B cell (primary cell): ENCODE measurements at regions not wholly inside any gene's neighbourhood (a gene's known extent, or its start where the extent isn't known, plus 50 kb on each side); places are given as distances from the start of the nearest gene placed in this dataset.

Source experiments
- ATAC-seq: fragments of 200-7000 bp; cut with Tn5 transposase; one replicate; pipeline ENCODE4 v1.10.0; 2021; ENCODE audit warnings: low read depth, mild to moderate bottlenecking, moderate number of reproducible peaks, moderate library complexity
- CTCF ChIA-PET: fragments of 350-600 bp; sonication (Branson Sonifier 250); formaldehyde crosslinking; loops from one replicate; lab custom pipeline; 2021; ENCODE audit warnings: antibody characterized with exemption, inconsistent platforms; lab: Charles Lee
- POLR2A ChIA-PET: fragments of 350-600 bp; sonication (Branson Sonifier 250); formaldehyde crosslinking; loops from one replicate; lab custom pipeline; 2021; ENCODE audit warnings: antibody characterized with exemption; lab: Charles Lee
- DNase-seq: peaks from one replicate; pipeline ENCODE4 v3.0.0; 2013
- H2AFZ ChIP-seq: 2 replicates; pipeline ENCODE4 v1.6.1; 2012; ENCODE audit warnings: mild to moderate bottlenecking, low read depth, low read length; ENCODE audit not compliant: insufficient read depth, poor library complexity, severe bottlenecking
- H3K27ac ChIP-seq, 2 donors: 1 replicate in 1 of 2; 2 replicates in 1 of 2; pipeline ENCODE4 v1.5.1; 2012 to 2013; ENCODE audit warnings: low read length in 2 of 2, mild to moderate bottlenecking in 2 of 2, moderate library complexity in 1 of 2
- H3K27me3 ChIP-seq, 4 experiments: fragments of 200-600 bp in 1 of 4; sonication (generic) in 1 of 4; replicated peaks in 1 of 4; 1 replicate in 2 of 4; 2 replicates in 2 of 4; pipeline versions ENCODE4 v1.6.1 to v1.7.0; 2013 to 2016; ENCODE audit warnings: low read length in 3 of 4, mild to moderate bottlenecking in 2 of 4, mixed read lengths in 1 of 4, moderate library complexity in 1 of 4; ENCODE audit not compliant: insufficient read depth in 4 of 4, control insufficient read depth in 3 of 4; ENCODE audit errors: control extremely low read depth in 1 of 4
- H3K36me3 ChIP-seq, 2 experiments: replicated peaks in 1 of 2; 1 replicate in 1 of 2; 2 replicates in 1 of 2; pipeline versions ENCODE4 v1.6.1 to v1.7.1; 2013; ENCODE audit warnings: low read length in 1 of 2; ENCODE audit not compliant: insufficient read depth in 2 of 2, control insufficient read depth in 1 of 2; ENCODE audit errors: control extremely low read depth in 1 of 2, extremely low read depth in 1 of 2
- H3K4me1 ChIP-seq, 2 donors: fragments of 200-600 bp in 1 of 2; sonication (generic) in 1 of 2; 1 replicate in 1 of 2; 2 replicates in 1 of 2; pipeline versions ENCODE4 v1.5.1 to v1.6.1; 2013 to 2017; ENCODE audit warnings: low read length in 2 of 2; ENCODE audit not compliant: control insufficient read depth in 2 of 2, insufficient read depth in 2 of 2
- H3K4me2 ChIP-seq: replicated peaks from 2 replicates; pipeline ENCODE3; 2012; ENCODE audit warnings: mild to moderate bottlenecking, low read depth, low read length; ENCODE audit not compliant: poor library complexity, severe bottlenecking
- H3K4me3 ChIP-seq, 5 experiments: fragments of 200-600 bp in 1 of 5; sonication (generic) in 1 of 5; 1 replicate in 3 of 5; 2 replicates in 2 of 5; pipeline versions ENCODE4 v1.5.1 to v1.7.0; 2011 to 2016; ENCODE audit warnings: low read length in 4 of 5, mild to moderate bottlenecking in 4 of 5, low read depth in 2 of 5, control low read depth in 1 of 5, moderate library complexity in 1 of 5; ENCODE audit not compliant: insufficient read depth in 1 of 5; ENCODE audit errors: control extremely low read depth in 1 of 5, extremely low read depth in 1 of 5
- H3K79me2 ChIP-seq: fragments of 200-600 bp; sonication (generic); one replicate; pipeline ENCODE4 v1.6.0; 2016; ENCODE audit warnings: low read length; ENCODE audit not compliant: control insufficient read depth, insufficient read depth
- H3K9ac ChIP-seq: fragments of 200-600 bp; sonication (generic); 2 replicates; pipeline ENCODE4 v1.6.1; 2017; ENCODE audit warnings: mild to moderate bottlenecking, low read length, moderate library complexity
- H3K9me3 ChIP-seq, 3 donors: one replicate each; pipeline versions ENCODE4 v1.6.1 to v1.7.1; 2013; ENCODE audit warnings: low read length in 2 of 3; ENCODE audit not compliant: control insufficient read depth in 2 of 3, insufficient read depth in 1 of 3; ENCODE audit errors: control extremely low read depth in 1 of 3
- H4K20me1 ChIP-seq: 2 replicates; pipeline ENCODE4 v1.6.0; 2012; ENCODE audit warnings: mild to moderate bottlenecking, low read length; ENCODE audit not compliant: insufficient read depth, control insufficient read depth, poor library complexity, severe bottlenecking
- H3K27ac Mint-ChIP-seq: one replicate; pipeline ENCODE4 v1.8.0; 2021; ENCODE audit warnings: mixed read lengths
- H3K27me3 Mint-ChIP-seq: one replicate; pipeline ENCODE4 v1.8.0; 2021; ENCODE audit warnings: mixed read lengths
- H3K4me1 Mint-ChIP-seq: one replicate; pipeline ENCODE4 v1.8.0; 2021; ENCODE audit warnings: mixed read lengths
- H3K4me3 Mint-ChIP-seq: one replicate; pipeline ENCODE4 v1.8.0; 2021; ENCODE audit warnings: mixed read lengths
- H3K9me3 Mint-ChIP-seq: one replicate; pipeline ENCODE4 v1.8.0; 2022; ENCODE audit warnings: mixed read lengths; ENCODE audit not compliant: insufficient read depth
- EZH2 ChIP-seq: IDR thresholded peaks from 2 replicates; pipeline ENCODE4 v1.6.1; 2012; ENCODE audit warnings: borderline replicate concordance, low read depth, mild to moderate bottlenecking, moderate library complexity, low read length; ENCODE audit not compliant: insufficient read depth, poor library complexity, severe bottlenecking
- WGBS: methylation state at CpG from one replicate; pipeline ENCODE4 v1.1.5; 2013; ENCODE audit warnings: missing lambda C conversion rate; ENCODE audit not compliant: insufficient coverage; 5-methylcytosine and 5-hydroxymethylcytosine counted together
- intact Hi-C: fragments of 100-400 bp; cut with micrococcal nuclease; formaldehyde crosslinking; loops from one replicate; pipeline ENCODE4 v1.10.0; 2022
- TF ChIP-seq, protein P1 (sequence below): fragments of 200-600 bp; IDR thresholded peaks from one replicate; pipeline ENCODE4 v1.8.0; 2022; ENCODE audit warnings: antibody characterized with exemption, mild to moderate bottlenecking

DNA sequence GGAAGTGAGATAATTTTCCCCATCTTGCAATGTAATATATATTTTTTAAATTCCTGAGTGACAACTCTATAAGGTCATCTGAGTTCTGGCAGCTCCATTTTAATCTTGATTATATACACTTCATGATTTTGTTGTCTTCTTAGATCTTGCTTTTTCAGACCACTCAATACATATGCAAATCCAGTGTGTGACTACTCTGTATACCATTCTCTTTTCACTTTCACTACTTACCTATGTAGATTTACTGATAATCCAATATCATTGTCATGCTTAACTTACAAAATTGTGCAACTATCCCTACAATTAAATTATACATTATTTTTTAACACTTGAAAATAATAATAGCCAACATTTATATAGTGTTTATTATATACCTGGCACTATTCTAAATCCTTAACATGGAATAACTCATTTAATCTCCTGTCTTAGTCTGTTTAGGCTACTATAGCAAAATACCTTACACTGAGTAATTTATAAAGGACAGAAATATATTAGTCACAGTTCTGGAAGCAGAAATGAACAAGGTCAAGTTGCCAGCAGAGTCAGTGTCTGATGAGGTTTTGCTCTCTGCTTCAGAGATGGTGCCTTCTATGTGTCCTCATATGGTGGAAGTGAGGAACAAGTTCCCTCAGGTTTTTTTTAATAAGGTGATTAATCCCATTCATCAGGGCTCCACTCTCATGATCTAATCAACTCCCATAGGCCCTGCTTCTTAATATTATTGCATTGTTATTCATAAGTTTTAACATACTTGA is 338.5 kb downstream of the TUSC7 start:
- ATAC-seq (no peak), DNase-seq (no peak)
- no peak overlapping the region for H3K4me3 Mint-ChIP-seq
- H3K4me1 Mint-ChIP-seq: no peaks in the 10 kb centered on the region
- Histone ChIP-seq H3K4me3 (no peak overlapping the region), H2AFZ (no peak overlapping the region), H3K36me3 (no peaks in the 10 kb centered on the region), H3K4me2 (no peak overlapping the region), H3K4me1 (no peaks in the 10 kb centered on the region), H3K9me3 (no peaks in the 10 kb centered on the region), H3K27me3 (no peaks in the 10 kb centered on the region), H3K79me2 (no peaks in the 10 kb centered on the region), H3K9ac (no peak overlapping the region), H4K20me1 (no peaks in the 10 kb centered on the region), H3K27ac (no peak overlapping the region)
- TF ChIP-seq EZH2: no peak
- TF ChIP-seq, protein P1, sequence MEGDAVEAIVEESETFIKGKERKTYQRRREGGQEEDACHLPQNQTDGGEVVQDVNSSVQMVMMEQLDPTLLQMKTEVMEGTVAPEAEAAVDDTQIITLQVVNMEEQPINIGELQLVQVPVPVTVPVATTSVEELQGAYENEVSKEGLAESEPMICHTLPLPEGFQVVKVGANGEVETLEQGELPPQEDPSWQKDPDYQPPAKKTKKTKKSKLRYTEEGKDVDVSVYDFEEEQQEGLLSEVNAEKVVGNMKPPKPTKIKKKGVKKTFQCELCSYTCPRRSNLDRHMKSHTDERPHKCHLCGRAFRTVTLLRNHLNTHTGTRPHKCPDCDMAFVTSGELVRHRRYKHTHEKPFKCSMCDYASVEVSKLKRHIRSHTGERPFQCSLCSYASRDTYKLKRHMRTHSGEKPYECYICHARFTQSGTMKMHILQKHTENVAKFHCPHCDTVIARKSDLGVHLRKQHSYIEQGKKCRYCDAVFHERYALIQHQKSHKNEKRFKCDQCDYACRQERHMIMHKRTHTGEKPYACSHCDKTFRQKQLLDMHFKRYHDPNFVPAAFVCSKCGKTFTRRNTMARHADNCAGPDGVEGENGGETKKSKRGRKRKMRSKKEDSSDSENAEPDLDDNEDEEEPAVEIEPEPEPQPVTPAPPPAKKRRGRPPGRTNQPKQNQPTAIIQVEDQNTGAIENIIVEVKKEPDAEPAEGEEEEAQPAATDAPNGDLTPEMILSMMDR: no peak
- peaks cover 4% of the 10 kb centered on the region for H3K27me3 Mint-ChIP-seq
- H3K27ac Mint-ChIP-seq: no peak overlapping the region
- intact Hi-C loops: no loop called here
- ChIA-PET CTCF (no interaction called here), POLR2A (no interaction called here)
- H3K9me3 Mint-ChIP-seq: no peaks in the 10 kb centered on the region

DNA sequence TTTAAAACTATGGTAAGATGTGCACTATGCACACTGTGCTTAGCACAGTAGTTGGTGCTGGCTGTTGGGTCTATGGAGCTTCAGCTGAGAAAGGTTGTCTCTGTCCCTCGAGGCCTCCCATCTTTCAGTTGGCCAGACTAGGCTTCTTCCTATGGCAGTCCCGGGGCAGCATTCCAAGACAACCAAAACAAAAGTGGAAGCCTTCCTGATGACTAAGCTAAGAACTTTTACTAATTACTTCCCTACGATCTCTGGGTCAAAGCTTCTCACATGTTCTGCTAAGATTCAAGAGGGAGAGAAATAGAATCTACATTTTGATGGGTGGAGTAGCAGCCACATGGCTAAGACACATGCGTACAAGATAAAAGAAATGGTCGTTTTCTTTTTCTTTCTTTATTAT is 342.8 kb downstream of the TUSC7 start:
- TF ChIP-seq EZH2: no peak
- TF ChIP-seq, protein P1: no peak
- H3K79me2 ChIP-seq: no peaks in the 10 kb centered on the region
- Mint-ChIP-seq H3K27ac (no peak overlapping the region), H3K9me3 (no peaks in the 10 kb centered on the region), H3K27me3 (peaks cover 4% of the 10 kb centered on the region), H3K4me3 (no peak overlapping the region), H3K4me1 (peaks cover 18% of the 10 kb centered on the region)
- ChIA-PET CTCF (no interaction called here), POLR2A (no interaction called here)
- H3K27ac ChIP-seq: no peak overlapping the region
- H3K9ac ChIP-seq: no peak overlapping the region
- H3K4me3 ChIP-seq: no peak overlapping the region
- peaks cover 3 to 10% of the 10 kb centered on the region in 2 donors for H3K4me1 ChIP-seq
- no peaks in the 10 kb centered on the region for H4K20me1 ChIP-seq
- H3K4me2 ChIP-seq: no peak overlapping the region
- ATAC-seq (no peak), DNase-seq (no peak)
- no peaks in the 10 kb centered on the region for H3K36me3 ChIP-seq
- no peaks in the 10 kb centered on the region for H3K9me3 ChIP-seq
- no peak overlapping the region for H2AFZ ChIP-seq
- H3K27me3 ChIP-seq: no peaks in the 10 kb centered on the region
- WGBS: 80% methylated on average over 1 of the region's 5 CpGs
- intact Hi-C loops: no loop called here
